D721Med (cell line): ENCODE measurements at regions not wholly inside any gene's neighbourhood (a gene's known extent, or its start where the extent isn't known, plus 50 kb on each side); places are given as distances from the start of the nearest gene placed in this dataset.

Experiments used
- DNase-seq: peaks from one replicate; pipeline ENCODE4 v3.0.0; 2011; ENCODE audit warnings: low spot score; ENCODE audit not compliant: insufficient read length
- FAIRE-seq: peaks from 2 replicates; lab custom pipeline; 2011; peaks lifted over from hg19 to GRCh38; lab: Jason Lieb, UNC
- CTCF ChIP-seq: IDR thresholded peaks from 2 replicates; pipeline ENCODE4 v1.5.1; 2012; ENCODE audit warnings: mild to moderate bottlenecking, control low read depth; ENCODE audit not compliant: insufficient read depth; ENCODE audit errors: missing control alignments

DNA sequence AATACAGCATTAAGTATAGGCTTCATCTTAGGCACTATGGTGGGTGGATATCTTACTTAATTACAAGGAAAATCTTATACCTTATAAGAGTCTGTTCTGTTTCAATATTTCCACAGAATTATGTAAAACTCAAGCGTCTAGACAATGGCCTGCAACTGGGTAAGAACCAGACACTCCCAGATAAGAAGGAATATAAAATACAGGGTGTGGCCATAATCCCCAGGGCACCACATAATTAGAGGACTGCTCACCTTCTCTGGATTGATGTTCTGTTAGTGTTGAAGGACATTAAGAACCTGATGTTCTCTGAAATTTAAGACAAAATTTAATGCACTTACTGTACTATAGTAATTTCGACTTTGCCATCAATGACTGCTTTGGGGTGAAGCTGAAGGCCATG is 198.2 kb upstream of the ARSJ start:
- DNase-seq (no peak), FAIRE-seq (no peak)
- no peak for TF ChIP-seq CTCF

- DNase-seq (no peak), FAIRE-seq (no peak)
- TF ChIP-seq CTCF, result no peak
Observed at GRCh38 chr4:114178392-114178791, 198.9 kb upstream of the ARSJ start.

GRCh38 chr4:114180481-114180880 is 201.0 kb upstream of the ARSJ start:
- peak; percentile 55 for TF ChIP-seq CTCF
- DNase-seq (no peak), FAIRE-seq (no peak)

DNA sequence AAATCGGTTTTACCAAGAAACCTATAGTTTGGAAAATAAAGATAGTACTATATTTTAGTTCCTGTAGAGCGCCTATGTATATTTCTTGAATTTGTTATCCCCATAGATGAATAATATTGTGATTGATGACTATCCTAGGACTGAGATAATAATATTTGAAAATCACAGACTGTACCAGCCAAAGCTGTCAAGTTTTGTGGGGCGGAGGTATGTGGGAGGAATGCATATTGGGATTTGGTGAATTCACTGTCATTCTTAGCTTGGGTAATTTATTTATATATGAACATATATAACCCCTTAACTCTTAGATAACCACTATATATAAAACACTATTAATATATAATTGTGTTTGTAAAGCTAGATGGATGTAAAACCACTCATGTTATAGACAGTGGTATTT is 205.5 kb upstream of the ARSJ start:
- TF ChIP-seq CTCF, result no peak
- FAIRE-seq (no peak), DNase-seq (no peak)

- DNase-seq (no peak), FAIRE-seq (no peak)
- no peak for TF ChIP-seq CTCF
Observed at GRCh38 chr4:114187592-114187991, 208.1 kb upstream of the ARSJ start.

- DNase-seq (no peak), FAIRE-seq (no peak)
- no peak for TF ChIP-seq CTCF
Observed at GRCh38 chr4:114191496-114191895, 212.0 kb upstream of the ARSJ start.

GRCh38 chr4:114192854-114193253 is 213.4 kb upstream of the ARSJ start:
- DNase-seq (no peak), FAIRE-seq (no peak)
- no peak for TF ChIP-seq CTCF
